ENCODE measurements at regions not wholly inside any gene's neighbourhood (a gene's known extent, or its start where the extent isn't known, plus 50 kb on each side); places are given as distances from the start of the nearest gene placed in this dataset.

DNA sequence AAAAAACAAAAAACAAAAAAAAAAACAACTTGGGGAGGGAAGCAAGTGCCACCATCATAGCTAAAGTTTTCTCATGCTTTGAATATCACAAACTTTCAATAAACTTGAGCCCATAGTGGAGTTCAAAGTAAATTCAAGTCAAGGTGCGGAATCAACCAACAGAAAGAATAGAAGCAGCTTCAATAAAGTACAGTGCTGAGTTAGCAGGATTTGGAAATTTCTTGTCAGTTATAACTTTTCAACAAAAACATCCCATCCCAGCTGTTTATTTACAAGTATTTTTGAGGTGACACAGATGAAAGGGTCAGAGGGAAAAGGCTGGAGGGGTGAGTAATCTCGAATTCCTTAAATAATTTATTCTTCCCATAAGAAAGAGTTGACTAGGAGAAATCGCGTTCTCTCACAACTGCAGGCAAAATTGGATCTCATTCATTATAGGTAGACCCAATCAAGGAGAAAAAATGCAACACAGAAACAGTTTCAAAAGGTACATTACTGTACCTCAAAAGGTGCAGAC lies 477.4 kb upstream of the RASGRP1 start:
- H3K79me1 ChIP-seq (ENCODE audit: low read depth, low read length): no peaks in the 10 kb centered on the region
- WGBS, 2 experiments (ENCODE audit: extremely low coverage in 1 of 2, insufficient coverage in 1 of 2, insufficient read length in 1 of 2, insufficient replicate concordance in 2 of 2, low coverage in 1 of 2, low lambda C conversion rate in 2 of 2, missing lambda C conversion rate in 1 of 2): 82% methylated on average over 4 of the region's 4 CpGs; no CpG with 5 or more reads in 1 of the 2 experiments
- DNase-seq (ENCODE audit: low read depth in 1 of 2, low spot score in 2 of 2) (no peak), FAIRE-seq (no peak)
- H2BK120ac ChIP-seq (replicated peaks; ENCODE audit: low read depth, low read length): no peak overlapping the region
- no peak overlapping the region for H2AFZ ChIP-seq (ENCODE audit: low read length)
- H4K20me1 ChIP-seq (replicated peaks in 1 of 2; ENCODE audit: control insufficient read depth in 1 of 2, insufficient read depth in 2 of 2, low read length in 2 of 2): peaks cover 0 to 2% of the 10 kb centered on the region in 2 experiments
- H3K4ac ChIP-seq (replicated peaks; ENCODE audit: insufficient read length, low read depth, low read length): no peak overlapping the region
- CTCF ChIA-PET (ENCODE audit: partially characterized antibody): interaction anchor here (0.6 to 1.0 kb wide), 3 partner anchors 11 to 699 kb away, joined by 3 to 4 read pairs (median 3); no protein-coding TSS in a partner anchor
- H2AK5ac ChIP-seq (ENCODE audit: low read depth, low read length): no peak overlapping the region
- TF ChIP-seq SP1 (IDR thresholded peaks at IDR 0.05; ENCODE audit: low read depth, low read length) (no peak), PHF8 (conservative IDR thresholded peaks at IDR 0.05; ENCODE audit: low read depth, low read length) (no peak), SIX5 (IDR thresholded peaks at IDR 0.05; ENCODE audit: low read depth, low read length) (no peak), GTF2F1 (IDR thresholded peaks at IDR 0.05; ENCODE audit: borderline replicate concordance, low read depth, low read length) (no peak), CBX8 (IDR thresholded peaks at IDR 0.05; ENCODE audit: borderline replicate concordance, low read depth, low read length) (no peak), SIRT6 (IDR thresholded peaks at IDR 0.05; ENCODE audit: low read length) (no peak)
- no peaks in the 10 kb centered on the region for H3K4me1 ChIP-seq (replicated peaks in 1 of 4; ENCODE audit: control insufficient read depth in 3 of 4, insufficient read depth in 4 of 4, low read length in 3 of 4)
- H3K18ac ChIP-seq (ENCODE audit: extremely low read depth, low read length): no peak overlapping the region
- no peaks in the 10 kb centered on the region for H3K9me3 ChIP-seq (ENCODE audit: insufficient read depth in 2 of 2, low read depth in 1 of 2, low read length in 1 of 2)
- H3K36me3 ChIP-seq (ENCODE audit: control insufficient read depth in 2 of 4, insufficient read depth in 4 of 4, low read length in 3 of 4): no peaks in the 10 kb centered on the region
- peaks cover 0 to 1% (median 0%) of the 10 kb centered on the region in 4 experiments; a peak in 1 of 7 replicates for H3K27me3 ChIP-seq (replicated peaks in 1 of 4; ENCODE audit: control insufficient read depth in 3 of 4, extremely low read depth in 1 of 4, insufficient read depth in 3 of 4, low read length in 3 of 4)
- no peak overlapping the region for H3K9ac ChIP-seq (replicated peaks in 1 of 4; ENCODE audit: extremely low read depth in 1 of 4, low read depth in 3 of 4, low read length in 3 of 4)
- H3K4me3 ChIP-seq (ENCODE audit: extremely low read depth in 1 of 4, insufficient read depth in 2 of 4, low read depth in 3 of 4, low read length in 4 of 4): no peak overlapping the region
- H4K8ac ChIP-seq (ENCODE audit: extremely low read depth, insufficient read depth, low read length): no peak overlapping the region
- POLR2A ChIA-PET (ENCODE audit: partially characterized antibody): no interaction called here
- no peak overlapping the region for H2BK20ac ChIP-seq (ENCODE audit: low read length)
- no peak overlapping the region for H4K5ac ChIP-seq (ENCODE audit: insufficient read length, low read depth, low read length)
- H2BK12ac ChIP-seq (ENCODE audit: low read depth, low read length): no peak overlapping the region
- H2BK15ac ChIP-seq (ENCODE audit: low read length): no peak overlapping the region
- H3K79me2 ChIP-seq (ENCODE audit: control insufficient read depth in 1 of 2, insufficient read depth in 2 of 2, low read length in 2 of 2): no peaks in the 10 kb centered on the region
- H3K14ac ChIP-seq (ENCODE audit: insufficient read length): no peak overlapping the region
- no peak overlapping the region for H3K4me2 ChIP-seq (ENCODE audit: insufficient read depth in 1 of 2, low read depth in 2 of 2, low read length in 2 of 2)
- no peak overlapping the region for H3K27ac ChIP-seq (ENCODE audit: low read depth, low read length)
- H3K23ac ChIP-seq (ENCODE audit: insufficient read length): no peak overlapping the region
- no peaks in the 10 kb centered on the region for H3K23me2 ChIP-seq (ENCODE audit: low read depth, low read length)
- H4K91ac ChIP-seq (replicated peaks; ENCODE audit: insufficient read length, low read length): no peak overlapping the region
- H2BK5ac ChIP-seq (ENCODE audit: low read depth, low read length): no peak overlapping the region
- no peak overlapping the region for H3K56ac ChIP-seq (replicated peaks; ENCODE audit: insufficient read length, low read depth, low read length)
